ENCODE measurements at regions not wholly inside any gene's neighbourhood (a gene's known extent, or its start where the extent isn't known, plus 50 kb on each side); places are given as distances from the start of the nearest gene placed in this dataset.

DNA sequence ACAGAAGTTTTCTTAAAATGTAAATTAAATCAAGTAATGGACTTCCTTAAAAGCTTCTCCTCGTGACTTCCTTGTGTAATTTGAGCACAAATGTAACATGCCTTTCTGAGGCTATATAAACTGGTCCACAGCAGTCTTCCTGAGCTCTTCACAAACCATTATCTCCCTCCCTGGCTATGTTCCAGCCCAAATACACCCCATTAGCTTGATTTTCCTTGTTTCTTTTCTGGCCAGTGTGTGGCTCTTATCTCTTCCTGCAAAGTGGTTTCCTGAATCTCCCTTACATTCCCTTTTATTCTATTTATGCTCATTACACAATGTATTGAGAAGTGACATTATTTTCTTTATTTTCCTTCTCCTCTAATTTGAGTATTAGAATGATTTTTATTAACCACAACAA lies 1085.3 kb upstream of the PCDH10 start:
- Histone ChIP-seq H3K27ac (no peak overlapping the region), H3K9ac (ENCODE audit: insufficient read length) (no peak overlapping the region), H3K9me3 (ENCODE audit: low read depth, low read length) (no peaks in the 10 kb centered on the region), H3K36me3 (ENCODE audit: insufficient read depth, low read length) (no peaks in the 10 kb centered on the region), H3K4me3 (no peak overlapping the region)
- DNase-seq (ENCODE audit: low read depth, low spot score) = no peak
- TF ChIP-seq EZH2 (IDR thresholded peaks at IDR 0.05) = no peak
- no peak for TF ChIP-seq FOXP2 (optimal IDR thresholded peaks at IDR 0.05; ENCODE audit: control extremely low read depth, extremely low read length, insufficient read depth)
- no peak for TF ChIP-seq POLR2AphosphoS5 (IDR thresholded peaks at IDR 0.05; ENCODE audit: borderline replicate concordance, low read depth, low read length)

DNA sequence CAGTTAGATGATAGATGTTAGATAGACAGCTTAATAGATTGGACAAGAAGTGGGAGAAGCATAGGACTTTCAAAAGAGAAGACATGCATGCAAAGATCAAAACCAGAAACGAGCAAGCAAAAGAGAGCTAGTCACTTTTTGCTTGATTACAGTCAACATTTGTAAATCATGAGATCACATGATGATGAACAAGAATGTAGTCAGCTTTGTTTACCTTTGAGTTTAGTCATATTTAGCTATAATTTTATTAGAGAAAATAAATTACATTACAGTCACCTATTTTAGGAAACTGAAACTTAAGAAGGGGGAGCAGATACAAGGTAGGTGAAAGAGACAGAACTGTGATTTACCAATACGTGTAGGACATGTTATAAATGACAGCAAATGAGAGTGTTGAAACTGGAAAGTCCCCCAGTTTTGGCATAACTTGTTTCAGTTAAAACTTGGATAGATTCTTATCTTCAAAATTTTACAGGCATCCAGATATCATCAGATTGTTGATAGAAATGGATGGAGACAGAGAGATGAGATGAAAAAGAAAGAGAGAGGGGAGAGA lies 1083.1 kb upstream of the PCDH10 start:
- no peak overlapping the region for H3K4me3 ChIP-seq
- H3K36me3 ChIP-seq (ENCODE audit: insufficient read depth, low read length) = no peaks in the 10 kb centered on the region
- H3K9me3 ChIP-seq (ENCODE audit: low read depth, low read length) = no peaks in the 10 kb centered on the region
- H3K9ac ChIP-seq (ENCODE audit: insufficient read length) = no peak overlapping the region
- TF ChIP-seq EZH2 (IDR thresholded peaks at IDR 0.05) (no peak), FOXP2 (optimal IDR thresholded peaks at IDR 0.05; ENCODE audit: control extremely low read depth, extremely low read length, insufficient read depth) (no peak)
- H3K27ac ChIP-seq = no peak overlapping the region
- no peak for DNase-seq (ENCODE audit: low read depth, low spot score)

DNA sequence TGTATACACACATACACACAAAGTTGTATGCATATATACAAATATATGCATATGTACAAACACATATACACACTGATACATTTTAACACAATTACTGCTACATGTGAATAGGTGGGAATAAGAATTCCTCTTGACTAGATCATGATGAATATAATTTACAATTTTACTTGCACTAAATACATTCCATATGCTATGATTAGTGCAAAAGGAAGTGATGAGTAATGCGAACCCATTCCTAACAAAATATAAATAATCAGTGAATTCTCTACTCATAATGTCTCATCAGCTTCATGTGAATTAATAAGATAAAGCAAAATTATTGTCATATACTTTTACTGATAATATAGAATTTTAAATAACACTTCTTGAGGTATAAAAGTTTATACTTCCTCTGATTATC lies 1077.3 kb upstream of the PCDH10 start:
- H3K36me3 ChIP-seq (ENCODE audit: insufficient read depth, low read length) = no peaks in the 10 kb centered on the region
- no peaks in the 10 kb centered on the region for H3K9me3 ChIP-seq (ENCODE audit: low read depth, low read length)
- no peak for DNase-seq (ENCODE audit: low read depth, low spot score)
- H3K9ac ChIP-seq (ENCODE audit: insufficient read length) = no peak overlapping the region
- no peak overlapping the region; the same call in 1 of the 2 replicates for H3K27ac ChIP-seq
- TF ChIP-seq FOXP2 (optimal IDR thresholded peaks at IDR 0.05; ENCODE audit: control extremely low read depth, extremely low read length, insufficient read depth) (no peak), EZH2 (IDR thresholded peaks at IDR 0.05) (no peak)
- no peak overlapping the region for H3K4me3 ChIP-seq

DNA sequence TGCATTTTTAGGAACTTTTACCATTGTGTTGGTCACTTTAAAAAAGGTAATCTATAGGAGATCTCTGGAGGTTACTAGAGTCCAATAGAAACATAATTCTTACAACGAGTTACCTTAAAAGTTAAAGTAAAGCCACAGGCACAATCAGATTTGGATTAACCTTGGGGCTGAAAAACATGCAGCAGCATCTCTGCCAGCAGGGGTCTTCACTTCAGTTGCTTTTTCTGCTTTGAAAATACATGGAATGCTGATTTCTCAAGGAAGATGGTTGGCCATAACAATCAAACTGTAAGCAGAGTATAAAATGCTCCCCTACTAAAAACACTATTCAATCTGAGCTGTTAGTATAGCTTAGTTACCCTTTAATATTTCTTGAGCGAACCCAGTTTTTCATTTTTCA lies 1072.3 kb upstream of the PCDH10 start:
- Histone ChIP-seq H3K4me3 (no peak overlapping the region), H3K36me3 (ENCODE audit: insufficient read depth, low read length) (no peaks in the 10 kb centered on the region), H3K9me3 (ENCODE audit: low read depth, low read length) (no peaks in the 10 kb centered on the region), H3K27ac (no peak overlapping the region), H3K9ac (ENCODE audit: insufficient read length) (no peak overlapping the region)
- DNase-seq (ENCODE audit: low read depth, low spot score) = no peak
- TF ChIP-seq POLR2AphosphoS5 (IDR thresholded peaks at IDR 0.05; ENCODE audit: borderline replicate concordance, low read depth, low read length) (no peak), EZH2 (IDR thresholded peaks at IDR 0.05) (no peak), FOXP2 (optimal IDR thresholded peaks at IDR 0.05; ENCODE audit: control extremely low read depth, extremely low read length, insufficient read depth) (no peak)

DNA sequence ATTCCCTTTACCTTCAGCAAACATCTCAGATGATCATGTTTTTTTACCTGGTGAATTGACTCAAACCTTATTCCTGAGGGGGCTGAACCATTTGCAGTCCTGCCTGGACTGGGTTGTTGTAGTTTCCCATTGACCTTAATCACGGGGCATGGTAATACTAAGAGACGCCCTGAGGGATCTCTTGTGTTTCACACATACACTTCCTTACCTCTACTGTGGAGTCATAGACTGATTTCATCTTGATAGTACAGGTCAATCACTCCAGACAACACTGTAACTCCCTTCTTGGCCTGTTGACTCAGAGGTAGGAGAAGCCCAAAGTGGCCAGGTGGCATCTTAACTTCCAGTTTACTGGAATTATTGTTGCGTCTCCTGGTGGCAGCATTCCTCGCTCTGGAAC lies 1064.0 kb upstream of the PCDH10 start:
- H3K36me3 ChIP-seq (ENCODE audit: insufficient read depth, low read length) = no peaks in the 10 kb centered on the region
- no peak overlapping the region for H3K4me3 ChIP-seq
- no peak overlapping the region for H3K9ac ChIP-seq (ENCODE audit: insufficient read length)
- TF ChIP-seq EZH2 (IDR thresholded peaks at IDR 0.05) = no peak
- TF ChIP-seq POLR2AphosphoS5 (IDR thresholded peaks at IDR 0.05; ENCODE audit: borderline replicate concordance, low read depth, low read length) = no peak
- no peak for TF ChIP-seq FOXP2 (optimal IDR thresholded peaks at IDR 0.05; ENCODE audit: control extremely low read depth, extremely low read length, insufficient read depth)
- no peaks in the 10 kb centered on the region for H3K9me3 ChIP-seq (ENCODE audit: low read depth, low read length)
- no peak overlapping the region for H3K27ac ChIP-seq
- DNase-seq (ENCODE audit: low read depth, low spot score) = no peak

DNA sequence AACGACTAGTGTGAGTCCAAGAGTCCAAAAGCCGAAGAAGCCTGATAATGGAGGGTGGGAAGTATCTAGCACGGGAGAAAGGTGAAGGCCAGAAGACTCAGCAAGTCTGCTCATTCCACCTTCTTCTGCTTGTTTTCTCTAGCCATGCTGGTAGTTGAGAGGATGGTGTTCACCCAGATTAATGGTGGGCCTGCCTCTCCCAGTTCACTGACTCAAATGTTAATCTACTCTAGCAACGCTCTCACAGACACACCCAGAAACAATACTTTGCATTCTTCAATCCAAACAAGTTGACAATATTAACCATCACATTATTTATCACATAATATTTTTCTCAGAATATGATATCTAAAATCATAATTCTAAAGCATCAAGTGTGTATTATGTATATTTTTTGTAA lies 1055.1 kb upstream of the PCDH10 start:
- DNase-seq (ENCODE audit: low read depth, low spot score) = no peak
- Histone ChIP-seq H3K36me3 (ENCODE audit: insufficient read depth, low read length) (no peaks in the 10 kb centered on the region), H3K4me3 (no peak overlapping the region), H3K27ac (no peak overlapping the region), H3K9ac (ENCODE audit: insufficient read length) (no peak overlapping the region), H3K9me3 (ENCODE audit: low read depth, low read length) (no peaks in the 10 kb centered on the region)
- no peak for TF ChIP-seq EZH2 (IDR thresholded peaks at IDR 0.05)
- TF ChIP-seq FOXP2 (optimal IDR thresholded peaks at IDR 0.05; ENCODE audit: control extremely low read depth, extremely low read length, insufficient read depth) = no peak
- no peak for TF ChIP-seq POLR2AphosphoS5 (IDR thresholded peaks at IDR 0.05; ENCODE audit: borderline replicate concordance, low read depth, low read length)

DNA sequence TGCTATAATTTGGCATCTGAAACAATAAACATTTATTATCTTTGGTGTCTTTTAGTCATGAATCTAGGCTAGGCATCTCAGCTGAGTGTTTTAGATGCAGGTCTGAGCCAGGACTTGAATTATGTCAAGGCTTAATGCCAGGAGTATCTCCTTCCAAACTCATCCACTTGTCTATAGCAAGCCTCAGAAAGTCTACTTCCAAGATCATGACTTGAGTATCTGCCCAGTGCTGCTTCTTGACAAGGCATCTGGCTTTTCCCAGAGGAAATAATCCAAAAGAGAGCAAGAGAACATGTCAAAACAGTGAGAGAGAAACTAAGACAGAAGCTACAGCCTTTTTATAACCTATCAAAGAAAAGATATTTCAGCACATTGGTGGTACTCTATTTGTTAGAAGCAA lies 1052.1 kb upstream of the PCDH10 start:
- Histone ChIP-seq H3K27ac (no peak overlapping the region), H3K4me3 (no peak overlapping the region), H3K9ac (ENCODE audit: insufficient read length) (no peak overlapping the region), H3K36me3 (ENCODE audit: insufficient read depth, low read length) (no peaks in the 10 kb centered on the region), H3K9me3 (ENCODE audit: low read depth, low read length) (no peaks in the 10 kb centered on the region)
- TF ChIP-seq EZH2 (IDR thresholded peaks at IDR 0.05) (no peak), POLR2AphosphoS5 (IDR thresholded peaks at IDR 0.05; ENCODE audit: borderline replicate concordance, low read depth, low read length) (no peak), FOXP2 (optimal IDR thresholded peaks at IDR 0.05; ENCODE audit: control extremely low read depth, extremely low read length, insufficient read depth) (no peak)
- DNase-seq (ENCODE audit: low read depth, low spot score) = no peak

DNA sequence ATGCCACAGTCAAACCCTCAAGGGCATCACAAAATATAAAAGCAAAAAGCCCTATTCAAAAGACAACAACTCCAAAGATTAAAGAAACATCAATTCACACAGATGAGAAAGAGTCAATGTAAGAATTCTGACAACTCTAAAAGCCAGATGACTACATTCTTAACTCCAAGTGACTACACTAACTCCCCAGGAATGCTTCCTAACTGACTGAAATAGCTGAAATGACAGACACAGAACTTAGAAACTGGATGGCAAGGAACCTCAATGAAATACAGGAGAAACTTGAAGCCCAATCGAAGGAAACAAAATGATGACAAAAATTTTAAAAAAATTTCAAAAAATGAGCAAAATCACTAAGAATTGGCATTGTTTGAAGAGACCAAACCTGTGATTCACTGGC lies 1047.6 kb upstream of the PCDH10 start:
- Histone ChIP-seq H3K9ac (ENCODE audit: insufficient read length) (no peak overlapping the region), H3K27ac (no peak overlapping the region), H3K4me3 (no peak overlapping the region), H3K36me3 (ENCODE audit: insufficient read depth, low read length) (no peaks in the 10 kb centered on the region), H3K9me3 (ENCODE audit: low read depth, low read length) (no peaks in the 10 kb centered on the region)
- DNase-seq (ENCODE audit: low read depth, low spot score) = no peak
- TF ChIP-seq FOXP2 (optimal IDR thresholded peaks at IDR 0.05; ENCODE audit: control extremely low read depth, extremely low read length, insufficient read depth) (no peak), POLR2AphosphoS5 (IDR thresholded peaks at IDR 0.05; ENCODE audit: borderline replicate concordance, low read depth, low read length) (no peak), EZH2 (IDR thresholded peaks at IDR 0.05) (no peak)

DNA sequence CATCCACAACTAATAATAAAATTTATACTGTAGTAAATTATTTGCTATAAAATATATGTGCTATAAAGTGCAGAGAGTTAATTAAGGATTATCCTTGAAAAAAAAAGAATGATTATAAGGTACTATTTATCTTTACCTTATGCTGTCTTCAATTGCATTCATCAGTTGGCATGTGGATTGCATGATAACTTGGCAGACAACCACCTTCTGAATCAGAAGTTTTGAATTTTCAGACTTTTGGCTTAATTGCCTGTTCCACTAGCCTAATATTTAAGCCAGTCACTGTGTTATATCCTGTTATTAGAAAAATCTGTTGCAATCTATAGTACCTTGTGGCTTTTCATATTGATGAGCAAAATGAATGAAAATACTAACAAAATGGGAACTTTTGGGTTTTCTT lies 1040.3 kb upstream of the PCDH10 start:
- H3K36me3 ChIP-seq (ENCODE audit: insufficient read depth, low read length) = no peaks in the 10 kb centered on the region
- no peak for DNase-seq (ENCODE audit: low read depth, low spot score)
- H3K9ac ChIP-seq (ENCODE audit: insufficient read length) = no peak overlapping the region
- H3K9me3 ChIP-seq (ENCODE audit: low read depth, low read length) = no peaks in the 10 kb centered on the region
- no peak overlapping the region for H3K27ac ChIP-seq
- no peak overlapping the region for H3K4me3 ChIP-seq
- TF ChIP-seq FOXP2 (optimal IDR thresholded peaks at IDR 0.05; ENCODE audit: control extremely low read depth, extremely low read length, insufficient read depth) (no peak), EZH2 (IDR thresholded peaks at IDR 0.05) (no peak), POLR2AphosphoS5 (IDR thresholded peaks at IDR 0.05; ENCODE audit: borderline replicate concordance, low read depth, low read length) (no peak)
